HepG2 (cell line): ENCODE measurements at regions not wholly inside any gene's neighbourhood (a gene's known extent, or its start where the extent isn't known, plus 50 kb on each side); places are given as distances from the start of the nearest gene placed in this dataset.

Source experiments
- ATAC-seq: fragments of 200-7000 bp; cut with Tn5 transposase; 3 replicates; pipeline ENCODE4 v1.9.1; 2020; ENCODE audit warnings: mild to moderate bottlenecking, moderate library complexity
- BruUV-seq: library from RNA; stranded (reverse); fragments of 400-500 nt; replicated peaks from 2 replicates; lab custom pipeline; 2021; lab: Mats Ljungman, UMichigan
- CTCF ChIA-PET: fragments of 300-600 bp; formaldehyde crosslinking; extraction: SDS; loops from one replicate; lab custom pipeline; 2021; ENCODE audit warnings: low total read pairs, inconsistent platforms, low intra/inter-chr PET ratio; lab: Yijun Ruan, JAX
- POLR2A ChIA-PET: fragments of 350-600 bp; sonication (Branson Sonifier 250); formaldehyde crosslinking; loops from one replicate; lab custom pipeline; 2020; ENCODE audit warnings: antibody characterized with exemption, inconsistent platforms; lab: Yijun Ruan, JAX
- DNase-seq: peaks from one replicate; pipeline ENCODE4 v3.0.0-alpha.2; 2015; ENCODE audit warnings: low spot score
- FAIRE-seq: peaks from 3 replicates; lab custom pipeline; 2011; peaks lifted over from hg19 to GRCh38; lab: Jason Lieb, UNC
- H2AFZ ChIP-seq: one replicate; pipeline ENCODE4 v1.6.1; 2011; ENCODE audit warnings: low read length, inconsistent platforms
- H3K27ac ChIP-seq: fragments of 300-600 bp; 3 replicates; pipeline ENCODE4 v1.8.0; 2011; ENCODE audit warnings: mixed run types, mild to moderate bottlenecking, mixed read lengths, low read length, inconsistent platforms; ENCODE audit not compliant: insufficient read depth; ENCODE audit errors: extremely low read length
- H3K27me3 ChIP-seq, 2 experiments: fragments of 200-600 bp in 1 of 2; 2 replicates in 1 of 2; 3 replicates in 1 of 2; pipeline versions ENCODE4 v1.6.0 to v1.8.0; 2011; ENCODE audit warnings: low read length in 2 of 2, mild to moderate bottlenecking in 2 of 2, moderate library complexity in 2 of 2, inconsistent platforms in 1 of 2; ENCODE audit not compliant: insufficient read depth in 2 of 2, control insufficient read depth in 1 of 2
- H3K36me3 ChIP-seq, 2 experiments: fragments of 200-600 bp in 1 of 2; replicated peaks in 1 of 2; 2 replicates in 1 of 2; 3 replicates in 1 of 2; pipeline versions ENCODE4 v1.5.1 to v1.8.0; 2011; ENCODE audit warnings: low read length in 2 of 2, inconsistent platforms in 1 of 2; ENCODE audit not compliant: insufficient read depth in 2 of 2, control insufficient read depth in 1 of 2
- H3K4me1 ChIP-seq: 2 replicates; pipeline ENCODE4 v1.5.1; 2012; ENCODE audit warnings: low read length, inconsistent platforms; ENCODE audit not compliant: insufficient read depth
- H3K4me2 ChIP-seq: 2 replicates; pipeline ENCODE4 v1.6.0; 2011; ENCODE audit warnings: low read depth, low read length, inconsistent platforms
- H3K4me3 ChIP-seq, 3 experiments: fragments of 200-600 bp in 1 of 3; sonication (generic), shearing (Covaris generic) in 1 of 3; replicated peaks in 1 of 3; 2 replicates each; pipeline ENCODE4 v1.5.1; 2011 to 2016; ENCODE audit warnings: low read length in 3 of 3, inconsistent platforms in 2 of 3, low read depth in 2 of 3, mild to moderate bottlenecking in 2 of 3, control low read depth in 1 of 3, mixed read lengths in 1 of 3; ENCODE audit not compliant: insufficient read depth in 1 of 3
- H3K79me2 ChIP-seq: one replicate; pipeline ENCODE4 v1.6.1; 2011; ENCODE audit warnings: low read length, inconsistent platforms; ENCODE audit not compliant: insufficient read depth
- H3K9ac ChIP-seq: 2 replicates; pipeline ENCODE4 v1.6.0; 2011; ENCODE audit warnings: mild to moderate bottlenecking, low read depth, low read length, inconsistent platforms; ENCODE audit not compliant: insufficient read depth
- H3K9me3 ChIP-seq: 2 replicates; pipeline ENCODE4 v1.5.1; 2012; ENCODE audit warnings: mild to moderate bottlenecking, low read length
- H4K20me1 ChIP-seq: 2 replicates; pipeline ENCODE4 v1.6.0; 2011; ENCODE audit warnings: inconsistent platforms, mild to moderate bottlenecking, low read length, moderate library complexity; ENCODE audit not compliant: insufficient read depth
- ARID2 ChIP-seq: sonication (generic); formaldehyde crosslinking; IDR thresholded peaks from 2 replicates; pipeline ENCODE4 v1.8.1; 2022; ENCODE audit warnings: mild to moderate bottlenecking, missing genetic modification reagents, borderline replicate concordance
- CENPX ChIP-seq: sonication (generic); formaldehyde crosslinking; IDR thresholded peaks from 2 replicates; pipeline ENCODE4 v1.9.0; 2021; ENCODE audit warnings: mild to moderate bottlenecking, missing genetic modification reagents, moderate library complexity
- MTA1 ChIP-seq: sonication (generic); formaldehyde crosslinking; IDR thresholded peaks from 2 replicates; pipeline ENCODE4 v1.4.0; 2020; ENCODE audit warnings: missing genetic modification reagents, mild to moderate bottlenecking, borderline replicate concordance
- SMC3 ChIP-seq: IDR thresholded peaks from 2 replicates; pipeline ENCODE4 v1.6.1; 2011; ENCODE audit warnings: low read length, improper control_type of control experiment
- ZNF333 ChIP-seq: sonication (generic); formaldehyde crosslinking; IDR thresholded peaks from 2 replicates; pipeline ENCODE4 v1.4.0; 2020; ENCODE audit warnings: mild to moderate bottlenecking, missing genetic modification reagents, borderline replicate concordance
- ZNF562 ChIP-seq: sonication (generic); formaldehyde crosslinking; IDR thresholded peaks from 2 replicates; pipeline ENCODE4 v1.8.0; 2022; ENCODE audit warnings: missing genetic modification reagents, borderline replicate concordance
- ZNF788 ChIP-seq: sonication (generic); formaldehyde crosslinking; IDR thresholded peaks from 2 replicates; pipeline ENCODE4 v1.5.0; 2020; ENCODE audit warnings: mild to moderate bottlenecking, missing genetic modification reagents, borderline replicate concordance
- WGBS: methylation state at CpG from one replicate; pipeline ENCODE4 v1.1.6; 2017; ENCODE audit warnings: low lambda C conversion rate; 5-methylcytosine and 5-hydroxymethylcytosine counted together
- in situ Hi-C: cut with HindIII; loops from 2 replicates; pipeline ENCODE4 v1.10.0; 2017; ENCODE audit warnings: low pct_unique_long_range_greater_than_20kb; ENCODE audit not compliant: extremely low pct_ligation_motif_present
- intact Hi-C: fragments of 100-400 bp; cut with micrococcal nuclease; formaldehyde crosslinking; loops from one replicate; pipeline ENCODE4 v1.10.0; 2022; ENCODE audit not compliant: unreplicated experiment
- TF ChIP-seq, protein P1 (sequence below): sonication (generic); formaldehyde crosslinking; IDR thresholded peaks from 2 replicates; pipeline ENCODE4 v1.4.0; 2020; ENCODE audit warnings: missing genetic modification reagents
- TF ChIP-seq, protein P2 (sequence below): sonication (generic); formaldehyde crosslinking; IDR thresholded peaks from one replicate; pipeline ENCODE4 v1.5.1; 2020; ENCODE audit warnings: mild to moderate bottlenecking, missing genetic modification reagents; ENCODE audit errors: not compliant biosample characterization

DNA sequence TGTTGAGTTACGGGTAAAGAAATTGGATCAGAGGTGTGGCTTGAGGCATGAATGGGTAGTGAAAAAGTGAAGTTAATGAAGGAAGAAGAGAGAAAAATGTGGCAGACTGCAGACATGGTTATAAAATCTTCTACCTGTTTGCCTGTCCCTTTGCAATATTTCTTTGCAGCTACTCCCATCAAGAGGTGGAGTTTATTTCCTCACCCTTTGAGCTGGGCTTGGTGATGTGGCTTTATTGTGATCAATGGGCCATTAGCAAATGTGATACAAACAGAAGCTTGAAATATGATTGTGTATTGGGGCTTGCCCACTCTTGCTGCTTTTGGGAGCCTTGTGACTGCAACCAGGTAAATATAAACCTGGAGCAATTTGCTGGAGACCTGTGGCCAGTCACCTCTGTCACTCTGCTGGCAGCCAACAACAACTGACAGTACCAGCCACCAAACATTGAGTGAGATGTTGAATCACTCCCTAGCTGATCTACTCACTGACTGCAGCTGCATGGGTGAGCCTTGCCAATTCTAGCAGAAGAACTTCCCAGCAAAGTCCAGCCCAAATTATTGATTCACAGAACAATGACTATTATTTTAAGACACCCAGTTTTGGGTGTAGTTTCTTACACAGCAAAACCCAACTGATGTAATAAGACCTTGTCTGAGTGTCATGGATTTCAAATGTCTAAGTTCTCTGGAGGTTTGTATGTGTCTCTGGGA, 151.0 kb upstream of the ATP2B1 start:
- FAIRE-seq: no peak
- Histone ChIP-seq H3K27ac (no peak overlapping the region), H4K20me1 (no peaks in the 10 kb centered on the region), H3K9me3 (no peaks in the 10 kb centered on the region), H3K4me3 (no peak overlapping the region), H3K36me3 (no peaks in the 10 kb centered on the region), H3K27me3 (no peaks in the 10 kb centered on the region), H3K79me2 (no peaks in the 10 kb centered on the region), H3K4me2 (no peak overlapping the region), H2AFZ (no peak overlapping the region), H3K9ac (no peak overlapping the region), H3K4me1 (no peaks in the 10 kb centered on the region)
- no peak for DNase-seq
- ChIA-PET POLR2A (no interaction called here), CTCF (no interaction called here)
- in situ Hi-C loops: no loop called here
- no peak for ATAC-seq
- 0% methylated on average over 1 of the region's 1 CpG for WGBS
- BruUV-seq: no TSS peak
- intact Hi-C loops: no loop called here
- TF ChIP-seq SMC3: no peak
- TF ChIP-seq ZNF333 (CRISPR knock-in tag): no peak
- TF ChIP-seq, protein P1, sequence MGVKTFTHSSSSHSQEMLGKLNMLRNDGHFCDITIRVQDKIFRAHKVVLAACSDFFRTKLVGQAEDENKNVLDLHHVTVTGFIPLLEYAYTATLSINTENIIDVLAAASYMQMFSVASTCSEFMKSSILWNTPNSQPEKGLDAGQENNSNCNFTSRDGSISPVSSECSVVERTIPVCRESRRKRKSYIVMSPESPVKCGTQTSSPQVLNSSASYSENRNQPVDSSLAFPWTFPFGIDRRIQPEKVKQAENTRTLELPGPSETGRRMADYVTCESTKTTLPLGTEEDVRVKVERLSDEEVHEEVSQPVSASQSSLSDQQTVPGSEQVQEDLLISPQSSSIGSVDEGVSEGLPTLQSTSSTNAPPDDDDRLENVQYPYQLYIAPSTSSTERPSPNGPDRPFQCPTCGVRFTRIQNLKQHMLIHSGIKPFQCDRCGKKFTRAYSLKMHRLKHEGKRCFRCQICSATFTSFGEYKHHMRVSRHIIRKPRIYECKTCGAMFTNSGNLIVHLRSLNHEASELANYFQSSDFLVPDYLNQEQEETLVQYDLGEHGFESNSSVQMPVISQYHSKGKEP (CRISPR knock-in tag): no peak
- TF ChIP-seq, protein P2, sequence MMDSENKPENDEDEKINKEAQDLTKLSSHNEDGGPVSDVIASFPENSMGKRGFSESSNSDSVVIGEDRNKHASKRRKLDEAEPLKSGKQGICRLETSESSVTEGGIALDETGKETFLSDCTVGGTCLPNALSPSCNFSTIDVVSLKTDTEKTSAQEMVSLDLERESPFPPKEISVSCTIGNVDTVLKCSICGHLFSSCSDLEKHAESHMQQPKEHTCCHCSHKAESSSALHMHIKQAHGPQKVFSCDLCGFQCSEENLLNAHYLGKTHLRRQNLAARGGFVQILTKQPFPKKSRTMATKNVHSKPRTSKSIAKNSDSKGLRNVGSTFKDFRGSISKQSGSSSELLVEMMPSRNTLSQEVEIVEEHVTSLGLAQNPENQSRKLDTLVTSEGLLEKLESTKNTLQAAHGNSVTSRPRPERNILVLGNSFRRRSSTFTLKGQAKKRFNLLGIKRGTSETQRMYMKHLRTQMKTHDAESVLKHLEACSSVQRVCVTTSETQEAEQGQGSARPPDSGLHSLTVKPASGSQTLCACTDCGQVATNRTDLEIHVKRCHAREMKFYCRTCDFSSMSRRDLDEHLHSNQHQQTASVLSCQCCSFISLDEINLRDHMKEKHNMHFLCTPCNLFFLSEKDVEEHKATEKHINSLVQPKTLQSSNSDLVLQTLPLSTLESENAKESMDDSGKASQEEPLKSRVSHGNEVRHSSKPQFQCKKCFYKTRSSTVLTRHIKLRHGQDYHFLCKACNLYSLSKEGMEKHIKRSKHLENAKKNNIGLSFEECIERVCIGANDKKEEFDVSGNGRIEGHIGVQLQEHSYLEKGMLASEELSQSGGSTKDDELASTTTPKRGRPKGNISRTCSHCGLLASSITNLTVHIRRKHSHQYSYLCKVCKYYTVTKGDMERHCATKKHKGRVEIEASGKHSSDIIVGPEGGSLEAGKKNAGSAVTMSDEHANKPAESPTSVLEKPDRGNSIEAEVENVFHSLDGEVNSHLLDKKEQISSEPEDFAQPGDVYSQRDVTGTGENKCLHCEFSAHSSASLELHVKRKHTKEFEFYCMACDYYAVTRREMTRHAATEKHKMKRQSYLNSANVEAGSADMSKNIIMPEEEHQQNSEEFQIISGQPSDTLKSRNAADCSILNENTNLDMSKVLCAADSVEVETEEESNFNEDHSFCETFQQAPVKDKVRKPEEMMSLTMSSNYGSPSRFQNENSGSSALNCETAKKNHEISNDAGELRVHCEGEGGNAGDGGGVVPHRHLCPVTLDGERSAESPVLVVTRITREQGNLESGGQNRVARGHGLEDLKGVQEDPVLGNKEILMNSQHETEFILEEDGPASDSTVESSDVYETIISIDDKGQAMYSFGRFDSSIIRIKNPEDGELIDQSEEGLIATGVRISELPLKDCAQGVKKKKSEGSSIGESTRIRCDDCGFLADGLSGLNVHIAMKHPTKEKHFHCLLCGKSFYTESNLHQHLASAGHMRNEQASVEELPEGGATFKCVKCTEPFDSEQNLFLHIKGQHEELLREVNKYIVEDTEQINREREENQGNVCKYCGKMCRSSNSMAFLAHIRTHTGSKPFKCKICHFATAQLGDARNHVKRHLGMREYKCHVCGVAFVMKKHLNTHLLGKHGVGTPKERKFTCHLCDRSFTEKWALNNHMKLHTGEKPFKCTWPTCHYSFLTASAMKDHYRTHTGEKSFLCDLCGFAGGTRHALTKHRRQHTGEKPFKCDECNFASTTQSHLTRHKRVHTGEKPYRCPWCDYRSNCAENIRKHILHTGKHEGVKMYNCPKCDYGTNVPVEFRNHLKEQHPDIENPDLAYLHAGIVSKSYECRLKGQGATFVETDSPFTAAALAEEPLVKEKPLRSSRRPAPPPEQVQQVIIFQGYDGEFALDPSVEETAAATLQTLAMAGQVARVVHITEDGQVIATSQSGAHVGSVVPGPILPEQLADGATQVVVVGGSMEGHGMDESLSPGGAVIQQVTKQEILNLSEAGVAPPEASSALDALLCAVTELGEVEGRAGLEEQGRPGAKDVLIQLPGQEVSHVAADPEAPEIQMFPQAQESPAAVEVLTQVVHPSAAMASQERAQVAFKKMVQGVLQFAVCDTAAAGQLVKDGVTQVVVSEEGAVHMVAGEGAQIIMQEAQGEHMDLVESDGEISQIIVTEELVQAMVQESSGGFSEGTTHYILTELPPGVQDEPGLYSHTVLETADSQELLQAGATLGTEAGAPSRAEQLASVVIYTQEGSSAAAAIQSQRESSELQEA (CRISPR knock-in tag): no peak
- no peak for TF ChIP-seq ZNF562 (CRISPR knock-in tag)
- no peak for TF ChIP-seq ZNF788 (CRISPR knock-in tag)
- TF ChIP-seq CENPX (CRISPR knock-in tag): no peak
- TF ChIP-seq ARID2: no peak
- TF ChIP-seq MTA1 (CRISPR knock-in tag): no peak
